Mammary epithelial cell (primary cell): ENCODE measurements at regions not wholly inside any gene's neighbourhood (a gene's known extent, or its start where the extent isn't known, plus 50 kb on each side); places are given as distances from the start of the nearest gene placed in this dataset.

ENCODE experiments used
- CTCF ChIP-seq, 2 donors: IDR thresholded peaks in 1 of 2; conservative IDR thresholded peaks in 1 of 2; 2 replicates each; pipeline ENCODE4 v1.5.1; 2011 to 2012; ENCODE audit warnings: inconsistent platforms in 2 of 2, low read length in 2 of 2, mild to moderate bottlenecking in 2 of 2, control low read depth in 1 of 2, low read depth in 1 of 2; ENCODE audit not compliant: insufficient read depth in 1 of 2; ENCODE audit errors: extremely low read depth in 1 of 2
- EZH2 ChIP-seq: IDR thresholded peaks from 2 replicates; pipeline ENCODE4 v1.6.1; 2012; ENCODE audit warnings: low read length, inconsistent platforms, borderline replicate concordance

DNA sequence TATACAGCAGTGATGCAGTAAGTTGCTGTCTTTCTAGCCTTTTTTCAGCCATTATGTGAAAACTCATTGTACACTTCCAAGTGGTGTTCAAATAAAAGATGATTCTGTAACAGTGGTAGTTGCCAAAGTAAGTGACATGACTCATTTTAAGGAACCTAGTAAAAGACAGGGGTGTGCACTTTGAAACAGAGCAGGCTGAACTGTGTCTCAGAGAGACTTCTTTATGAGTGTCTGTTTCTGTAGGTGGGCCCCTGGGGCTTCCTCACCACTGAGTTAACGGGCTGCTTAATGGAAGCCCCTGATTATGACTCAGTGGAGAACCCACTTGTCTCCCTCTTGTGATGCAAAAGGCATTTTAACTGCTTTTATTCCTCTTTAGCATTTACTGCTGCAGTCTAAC lies 147.3 kb downstream of the PCTP start:
- no peak for TF ChIP-seq CTCF (conservative IDR thresholded peaks at IDR 0.05 in 1 of 2, IDR thresholded peaks at IDR 0.05 in 1 of 2; ENCODE audit: extremely low read depth in 1 of 2, insufficient read depth in 1 of 2, low read depth in 1 of 2, low read length in 2 of 2)
- no peak for TF ChIP-seq EZH2
